ENCODE measurements at regions not wholly inside any gene's neighbourhood (a gene's known extent, or its start where the extent isn't known, plus 50 kb on each side); places are given as distances from the start of the nearest gene placed in this dataset.

DNA sequence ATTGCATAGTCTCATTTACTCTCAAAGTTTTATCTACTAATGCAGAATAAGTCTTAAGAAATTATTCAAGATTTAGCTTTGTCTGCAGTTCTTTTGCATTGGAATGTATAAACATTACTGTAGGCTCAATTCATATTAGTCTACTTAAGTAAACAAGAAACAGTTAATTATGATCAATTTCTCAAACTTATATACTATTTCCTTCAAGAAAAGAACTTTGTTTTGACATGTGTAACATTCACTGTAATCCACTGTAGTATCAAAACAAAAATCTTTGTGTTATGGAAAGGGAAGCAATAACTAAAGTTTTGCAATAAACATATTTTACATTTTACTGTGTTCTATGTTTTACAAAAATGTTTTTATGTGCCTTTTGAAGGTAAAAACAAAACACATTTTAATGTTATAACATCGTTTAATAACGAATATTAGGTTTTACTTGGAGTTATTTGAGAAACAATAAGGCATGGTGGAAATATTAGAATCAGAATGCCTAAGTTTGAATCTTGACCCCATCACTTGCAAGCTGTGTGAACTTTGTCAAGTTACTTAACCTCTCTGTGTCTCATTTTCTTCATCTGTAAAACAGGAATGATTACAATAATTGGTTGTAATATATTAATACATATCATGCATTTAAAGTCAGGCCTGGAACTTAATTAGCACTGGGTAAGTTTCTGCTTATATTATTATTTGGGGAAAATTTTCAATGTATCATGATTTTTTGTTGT lies 77.0 kb upstream of the DPH5 start:
- TF ChIP-seq ZNF384 (IDR thresholded peaks at IDR 0.05) (no peak), LEF1 (IDR thresholded peaks at IDR 0.05; ENCODE audit: borderline replicate concordance) (no peak), FOXK2 (IDR thresholded peaks at IDR 0.05) (no peak)

Data from HEK293T (cell line).